Hepatocyte (in vitro differentiated cells): ENCODE measurements at regions not wholly inside any gene's neighbourhood (a gene's known extent, or its start where the extent isn't known, plus 50 kb on each side); places are given as distances from the start of the nearest gene placed in this dataset.

Source experiments
- CTCF ChIP-seq: fragments of 200-600 bp; sonication (generic); IDR thresholded peaks from 2 replicates; pipeline ENCODE4 v1.5.1; 2016; ENCODE audit warnings: antibody characterized with exemption, mild to moderate bottlenecking; ENCODE audit not compliant: poor library complexity
- EZH2 ChIP-seq: fragments of 200-600 bp; sonication (generic); IDR thresholded peaks from 2 replicates; pipeline ENCODE4 v1.6.1; 2016; ENCODE audit warnings: antibody characterized with exemption, mild to moderate bottlenecking, borderline replicate concordance

- TF ChIP-seq CTCF (no peak), EZH2 (no peak)
Measured at GRCh38 chr4:55729351-55730279, 90.0 kb upstream of the EXOC1L start.
